Nephron (organoid): ENCODE measurements at regions not wholly inside any gene's neighbourhood (a gene's known extent, or its start where the extent isn't known, plus 50 kb on each side); places are given as distances from the start of the nearest gene placed in this dataset.

Experiments
- H3K27ac Mint-ChIP-seq, 3 experiments: 2 replicates each; pipeline ENCODE4 v1.8.0; 2020; ENCODE audit warnings: mixed read lengths in 3 of 3, mild to moderate bottlenecking in 2 of 3, moderate library complexity in 1 of 3
- H3K27me3 Mint-ChIP-seq: 2 replicates; pipeline ENCODE4 v1.8.0; 2021; ENCODE audit warnings: low read depth, mild to moderate bottlenecking, moderate library complexity, mixed read lengths
- H3K36me3 Mint-ChIP-seq: 2 replicates; pipeline ENCODE4 v1.8.0; 2020; ENCODE audit warnings: low read depth, mixed read lengths
- H3K4me1 Mint-ChIP-seq: 2 replicates; pipeline ENCODE4 v1.8.0; 2020; ENCODE audit warnings: mixed read lengths
- H3K4me3 Mint-ChIP-seq, 3 experiments: 2 replicates each; pipeline ENCODE4 v1.8.0; 2020; ENCODE audit warnings: mild to moderate bottlenecking in 3 of 3, mixed read lengths in 3 of 3, moderate library complexity in 2 of 3
- H3K9me3 Mint-ChIP-seq: 2 replicates; pipeline ENCODE4 v1.8.0; 2020; ENCODE audit warnings: mixed read lengths
- CTCF ChIP-seq, 3 experiments: fragments of 200-600 bp; sonication (generic); IDR thresholded peaks; one replicate each; pipeline ENCODE4 v1.5.0; 2021; ENCODE audit warnings: antibody characterized with exemption in 3 of 3; ENCODE audit not compliant: unreplicated experiment in 3 of 3

- Mint-ChIP-seq H3K9me3 (peaks cover under 1% of the 10 kb centered on the region), H3K27me3 (peaks cover 9% of the 10 kb centered on the region), H3K4me3 (no peak overlapping the region), H3K27ac (no peak overlapping the region), H3K4me1 (peaks cover 2% of the 10 kb centered on the region), H3K36me3 (no peaks in the 10 kb centered on the region)
- TF ChIP-seq CTCF (IDR thresholded peaks at IDR 0.05; ENCODE audit: unreplicated experiment in 3 of 3): no peak
These were observed 128.0 kb downstream of the SETD4 start for GRCh38 chr21:35932232-35932911.

GRCh38 chr21:35929901-35930300 lies 130.4 kb downstream of the SETD4 start:
- Mint-ChIP-seq H3K27me3 (peaks cover 12% of the 10 kb centered on the region), H3K4me1 (peaks cover 11% of the 10 kb centered on the region), H3K36me3 (no peaks in the 10 kb centered on the region), H3K4me3 (no peak overlapping the region), H3K9me3 (peaks cover 3% of the 10 kb centered on the region), H3K27ac (no peak overlapping the region)
- no peak for TF ChIP-seq CTCF (IDR thresholded peaks at IDR 0.05; ENCODE audit: unreplicated experiment in 3 of 3)

GRCh38 chr21:35927262-35927661 lies 133.1 kb downstream of the SETD4 start:
- Mint-ChIP-seq H3K36me3 (no peaks in the 10 kb centered on the region), H3K27me3 (peaks cover 20% of the 10 kb centered on the region), H3K4me3 (no peak overlapping the region), H3K27ac (no peak overlapping the region), H3K9me3 (peaks cover 3% of the 10 kb centered on the region), H3K4me1 (peaks cover 11% of the 10 kb centered on the region)
- TF ChIP-seq CTCF (IDR thresholded peaks at IDR 0.05; ENCODE audit: unreplicated experiment in 3 of 3): no peak

- Mint-ChIP-seq H3K4me1 (peaks cover 11% of the 10 kb centered on the region), H3K4me3 (no peak overlapping the region), H3K36me3 (no peaks in the 10 kb centered on the region), H3K27ac (peak overlapping the region in 1 of 3 experiments; percentile 9), H3K9me3 (peaks cover 3% of the 10 kb centered on the region), H3K27me3 (peaks cover 23% of the 10 kb centered on the region)
- TF ChIP-seq CTCF (IDR thresholded peaks at IDR 0.05; ENCODE audit: unreplicated experiment in 3 of 3): no peak
These were observed 134.2 kb downstream of the SETD4 start for GRCh38 chr21:35926003-35926740.

GRCh38 chr21:35925497-35925896 lies 134.8 kb downstream of the SETD4 start:
- Mint-ChIP-seq H3K9me3 (peaks cover 3% of the 10 kb centered on the region), H3K4me1 (peaks cover 11% of the 10 kb centered on the region), H3K27ac (peak overlapping the region in 2 of 3 experiments; percentile 9 to 38), H3K4me3 (no peak overlapping the region), H3K27me3 (peaks cover 27% of the 10 kb centered on the region), H3K36me3 (no peaks in the 10 kb centered on the region)
- no peak for TF ChIP-seq CTCF (IDR thresholded peaks at IDR 0.05; ENCODE audit: unreplicated experiment in 3 of 3)
